CD14-positive monocyte (primary cell): ENCODE measurements at regions not wholly inside any gene's neighbourhood (a gene's known extent, or its start where the extent isn't known, plus 50 kb on each side); places are given as distances from the start of the nearest gene placed in this dataset.

Experiments
- DNase-seq, 3 donors: peaks; one replicate each; pipeline ENCODE4 v3.0.0-alpha.2; 2011 to 2022
- H2AFZ ChIP-seq: 2 replicates; pipeline ENCODE4 v1.6.0; 2012; ENCODE audit warnings: mild to moderate bottlenecking, low read depth, low read length, inconsistent platforms; ENCODE audit not compliant: insufficient read depth, poor library complexity, severe bottlenecking
- H3K27ac ChIP-seq, 2 donors: 1 replicate in 1 of 2; 2 replicates in 1 of 2; pipeline ENCODE4 v1.5.1; 2012 to 2013; ENCODE audit warnings: low read length in 2 of 2, control low read depth in 1 of 2, inconsistent platforms in 1 of 2, low read depth in 1 of 2, mild to moderate bottlenecking in 1 of 2
- H3K27me3 ChIP-seq, 2 donors: one replicate each; pipeline versions ENCODE4 v1.6.0 to v1.6.1; 2011 to 2013; ENCODE audit warnings: low read length in 2 of 2; ENCODE audit not compliant: control insufficient read depth in 2 of 2, insufficient read depth in 2 of 2
- H3K36me3 ChIP-seq, 2 donors: replicated peaks in 1 of 2; 1 replicate in 1 of 2; 2 replicates in 1 of 2; pipeline versions ENCODE4 v1.5.1 to v1.6.1; 2012 to 2013; ENCODE audit warnings: low read length in 2 of 2, control low read depth in 1 of 2, inconsistent platforms in 1 of 2, mild to moderate bottlenecking in 1 of 2; ENCODE audit not compliant: insufficient read depth in 2 of 2, control insufficient read depth in 1 of 2
- H3K4me1 ChIP-seq, 2 donors: 1 replicate in 1 of 2; 2 replicates in 1 of 2; pipeline versions ENCODE4 v1.5.1 to v1.6.1; 2012 to 2013; ENCODE audit warnings: low read length in 2 of 2, control low read depth in 1 of 2, inconsistent platforms in 1 of 2, mild to moderate bottlenecking in 1 of 2, moderate library complexity in 1 of 2; ENCODE audit not compliant: insufficient read depth in 2 of 2, control insufficient read depth in 1 of 2
- H3K4me2 ChIP-seq: replicated peaks from 2 replicates; pipeline ENCODE3; 2012; ENCODE audit warnings: low read length, moderate library complexity, mild to moderate bottlenecking; ENCODE audit not compliant: poor library complexity, severe bottlenecking; ENCODE audit errors: extremely low read depth
- H3K4me3 ChIP-seq, 3 experiments: fragments of 200-600 bp in 1 of 3; sonication (generic) in 1 of 3; replicated peaks in 1 of 3; 1 replicate in 2 of 3; 2 replicates in 1 of 3; pipeline ENCODE4 v1.5.1; 2011 to 2013; ENCODE audit warnings: low read length in 3 of 3, mild to moderate bottlenecking in 3 of 3, control low read depth in 2 of 3, low read depth in 2 of 3, inconsistent platforms in 1 of 3, moderate library complexity in 1 of 3
- H3K79me2 ChIP-seq: 2 replicates; pipeline ENCODE4 v1.6.0; 2012; ENCODE audit warnings: mild to moderate bottlenecking, control low read depth, inconsistent platforms, low read length, moderate library complexity; ENCODE audit not compliant: insufficient read depth
- H3K9ac ChIP-seq: 2 replicates; pipeline ENCODE4 v1.6.0; 2017; ENCODE audit warnings: low read length, mild to moderate bottlenecking; ENCODE audit not compliant: insufficient read depth, poor library complexity, severe bottlenecking
- H3K9me3 ChIP-seq, 2 donors: replicated peaks in 1 of 2; 1 replicate in 1 of 2; 2 replicates in 1 of 2; pipeline versions ENCODE4 v1.5.1 to v1.6.1; 2012 to 2013; ENCODE audit warnings: low read length in 2 of 2, control low read depth in 1 of 2; ENCODE audit not compliant: control insufficient read depth in 1 of 2, insufficient read depth in 1 of 2
- H4K20me1 ChIP-seq: 2 replicates; pipeline ENCODE4 v1.6.0; 2012; ENCODE audit warnings: mild to moderate bottlenecking, low read length, control low read depth, moderate library complexity; ENCODE audit not compliant: insufficient read depth
- H3K27ac Mint-ChIP-seq, 7 donors: one replicate each; pipeline ENCODE4 v1.8.0; 2020; ENCODE audit warnings: mild to moderate bottlenecking in 7 of 7, mixed read lengths in 7 of 7, moderate library complexity in 6 of 7, inconsistent platforms in 2 of 7
- H3K27me3 Mint-ChIP-seq, 3 donors: one replicate each; pipeline ENCODE4 v1.8.0; 2021 to 2022; ENCODE audit warnings: low read depth in 3 of 3, mild to moderate bottlenecking in 3 of 3, mixed read lengths in 3 of 3, moderate library complexity in 3 of 3, inconsistent platforms in 1 of 3
- H3K36me3 Mint-ChIP-seq, 2 donors: one replicate each; pipeline ENCODE4 v1.8.0; 2020; ENCODE audit warnings: mixed read lengths in 2 of 2, inconsistent platforms in 1 of 2, mild to moderate bottlenecking in 1 of 2
- H3K4me1 Mint-ChIP-seq: one replicate; pipeline ENCODE4 v1.8.0; 2020; ENCODE audit warnings: mild to moderate bottlenecking, mixed read lengths
- H3K4me3 Mint-ChIP-seq, 2 donors: one replicate each; pipeline ENCODE4 v1.8.0; 2020; ENCODE audit warnings: mild to moderate bottlenecking in 2 of 2, mixed read lengths in 2 of 2, moderate library complexity in 1 of 2
- H3K9me3 Mint-ChIP-seq, 7 donors: one replicate each; pipeline ENCODE4 v1.8.0; 2020 to 2022; ENCODE audit warnings: mixed read lengths in 7 of 7, mild to moderate bottlenecking in 6 of 7, moderate library complexity in 6 of 7, inconsistent platforms in 2 of 7
- CTCF ChIP-seq: fragments of 200-600 bp; IDR thresholded peaks from one replicate; pipeline ENCODE4 v1.8.0; 2022; ENCODE audit warnings: antibody characterized with exemption, mild to moderate bottlenecking
- WGBS: methylation state at CpG from one replicate; pipeline ENCODE4 v1.1.5; 2013; ENCODE audit warnings: missing lambda C conversion rate; ENCODE audit not compliant: insufficient coverage; 5-methylcytosine and 5-hydroxymethylcytosine counted together
- intact Hi-C, 2 donors: fragments of 100-400 bp; cut with micrococcal nuclease; formaldehyde crosslinking; loops; one replicate each; pipeline versions ENCODE4 v1.15.0 to v1.15.1; 2023

- Histone ChIP-seq H3K4me3 (peak overlapping the region; percentile 17 to 59 (median 37)), H3K79me2 (peaks cover 5% of the 10 kb centered on the region), H3K27me3 (no peaks in the 10 kb centered on the region), H3K4me2 (peak overlapping the region; percentile 57), H3K36me3 (no peaks in the 10 kb centered on the region), H3K9ac (peak overlapping the region; percentile 15), H3K9me3 (peaks cover 0 to 5% of the 10 kb centered on the region in 2 donors), H2AFZ (no peak overlapping the region), H3K27ac (peak overlapping the region; percentile 71 to 90), H3K4me1 (peaks cover 59 to 71% of the 10 kb centered on the region in 2 donors), H4K20me1 (no peaks in the 10 kb centered on the region)
- DNase-seq = peak; percentile 61 to 79 (median 74)
- H3K4me3 Mint-ChIP-seq = peak overlapping the region; percentile 67 to 88
- WGBS = no CpG with 5 or more reads among the region's 8 CpGs
- H3K36me3 Mint-ChIP-seq = no peaks in the 10 kb centered on the region
- peak overlapping the region; percentile 92 to 99 (median 97) for H3K27ac Mint-ChIP-seq
- peaks cover 0 to 6% (median 0%) of the 10 kb centered on the region in 7 donors for H3K9me3 Mint-ChIP-seq
- intact Hi-C loops = loop anchor here (5.0 to 10.0 kb wide), 2 partner anchors 54 to 62 kb away; no protein-coding TSS in a partner anchor
- no peak for TF ChIP-seq CTCF
- H3K4me1 Mint-ChIP-seq = peaks cover 69% of the 10 kb centered on the region
- peaks cover 2% of the 10 kb centered on the region in 3 donors for H3K27me3 Mint-ChIP-seq
These were observed 331.6 kb downstream of the SRGAP2C start for GRCh38 chr1:121516234-121516967.

GRCh38 chr1:121517586-121518230, 332.9 kb downstream of the SRGAP2C start:
- Histone ChIP-seq H3K27me3 (no peaks in the 10 kb centered on the region), H3K9ac (no peak overlapping the region), H4K20me1 (no peaks in the 10 kb centered on the region), H2AFZ (no peak overlapping the region), H3K4me2 (no peak overlapping the region), H3K27ac (no peak overlapping the region), H3K36me3 (no peaks in the 10 kb centered on the region), H3K4me1 (peaks cover 46 to 59% of the 10 kb centered on the region in 2 donors), H3K9me3 (peaks cover 0 to 5% of the 10 kb centered on the region in 2 donors), H3K79me2 (peaks cover 5% of the 10 kb centered on the region), H3K4me3 (peak overlapping the region in 1 of 3 experiments; percentile 59)
- Mint-ChIP-seq H3K4me1 (peaks cover 56% of the 10 kb centered on the region), H3K9me3 (peaks cover 0 to 6% (median 0%) of the 10 kb centered on the region in 7 donors), H3K27ac (peak overlapping the region in 6 of 7 donors; percentile 41 to 99 (median 94)), H3K27me3 (peaks cover 0 to 2% (median 2%) of the 10 kb centered on the region in 3 donors), H3K4me3 (peak overlapping the region in 1 of 2 donors; percentile 7), H3K36me3 (no peaks in the 10 kb centered on the region)
- intact Hi-C loops = loop anchor here (5.0 to 10.0 kb wide), 2 partner anchors 55 to 63 kb away; no protein-coding TSS in a partner anchor
- TF ChIP-seq CTCF = no peak
- whole genome bisulfite sequencing = 50% methylated on average over 1 of the region's 9 CpGs
- DNase-seq = no peak
